D721Med (cell line): ENCODE measurements at regions not wholly inside any gene's neighbourhood (a gene's known extent, or its start where the extent isn't known, plus 50 kb on each side); places are given as distances from the start of the nearest gene placed in this dataset.
"Not testable (repeated sequence)": the region's sequence is repeated elsewhere in the genome, so short reads cannot be mapped to it uniquely, and the experiment has no call there.

Experiments
- DNase-seq: peaks from one replicate; pipeline ENCODE4 v3.0.0; 2011; ENCODE audit warnings: low spot score; ENCODE audit not compliant: insufficient read length
- FAIRE-seq: peaks from 2 replicates; lab custom pipeline; 2011; peaks lifted over from hg19 to GRCh38; lab: Jason Lieb, UNC
- CTCF ChIP-seq: IDR thresholded peaks from 2 replicates; pipeline ENCODE4 v1.5.1; 2012; ENCODE audit warnings: mild to moderate bottlenecking, control low read depth; ENCODE audit not compliant: insufficient read depth; ENCODE audit errors: missing control alignments

- FAIRE-seq, result no peak
- no peak for TF ChIP-seq CTCF
Observed at GRCh38 chr2:77778917-77779316, 256.7 kb upstream of the LRRTM4 start.

GRCh38 chr2:77793500-77793899 lies 271.3 kb upstream of the LRRTM4 start:
- FAIRE-seq, DNase-seq: not testable (repeated sequence)

More at GRCh38 chr2:77778917-77779316, 256.7 kb upstream of the LRRTM4 start:
- DNase-seq, result no peak

GRCh38 chr2:77796397-77796796 lies 274.2 kb upstream of the LRRTM4 start:
- no peak for FAIRE-seq
- TF ChIP-seq CTCF, result no peak
- DNase-seq, result no peak

- no peak for FAIRE-seq
- TF ChIP-seq CTCF, result no peak
Observed at GRCh38 chr2:77797088-77797487, 274.9 kb upstream of the LRRTM4 start.

GRCh38 chr2:77800410-77800809 lies 278.2 kb upstream of the LRRTM4 start:
- DNase-seq, result no peak
- TF ChIP-seq CTCF, result no peak
- FAIRE-seq, result no peak

More at GRCh38 chr2:77797088-77797487, 274.9 kb upstream of the LRRTM4 start:
- no peak for DNase-seq

- no peak for TF ChIP-seq CTCF
- no peak for FAIRE-seq
- no peak for DNase-seq
Observed at GRCh38 chr2:77807531-77808215, 285.5 kb upstream of the LRRTM4 start.

- FAIRE-seq, result no peak
- no peak for DNase-seq
- no peak for TF ChIP-seq CTCF
Observed at GRCh38 chr2:77808599-77808998, 286.4 kb upstream of the LRRTM4 start.

- DNase-seq (no peak), FAIRE-seq (no peak)
- no peak for TF ChIP-seq CTCF
Observed at GRCh38 chr2:77813599-77813998, 291.4 kb upstream of the LRRTM4 start.
